Small intestine (tissue), 7 donors: ENCODE measurements at regions not wholly inside any gene's neighbourhood (a gene's known extent, or its start where the extent isn't known, plus 50 kb on each side); places are given as distances from the start of the nearest gene placed in this dataset.

Source experiments
- DNase-seq, 2 donors: peaks; one replicate each; pipeline versions ENCODE4 v3.0.0 to v3.0.0-alpha.2; 2013
- FAIRE-seq: peaks from 2 replicates; lab custom pipeline; 2012; peaks lifted over from hg19 to GRCh38; lab: Jason Lieb, UNC
- H3K27ac ChIP-seq, 3 donors: one replicate each; pipeline ENCODE4 v1.5.1; 2013; ENCODE audit warnings: low read length in 2 of 3, mild to moderate bottlenecking in 2 of 3, control low read depth in 1 of 3, inconsistent platforms in 1 of 3, low read depth in 1 of 3, moderate library complexity in 1 of 3
- H3K27me3 ChIP-seq, 3 donors: one replicate each; pipeline ENCODE4 v1.6.1; 2013; ENCODE audit warnings: low read length in 3 of 3, inconsistent platforms in 1 of 3; ENCODE audit not compliant: control insufficient read depth in 3 of 3, insufficient read depth in 3 of 3
- H3K36me3 ChIP-seq, 3 donors: one replicate each; pipeline ENCODE4 v1.6.1; 2013; ENCODE audit warnings: low read length in 3 of 3, inconsistent platforms in 1 of 3, low read depth in 1 of 3, mild to moderate bottlenecking in 1 of 3, moderate library complexity in 1 of 3; ENCODE audit not compliant: control insufficient read depth in 3 of 3, insufficient read depth in 2 of 3
- H3K4me1 ChIP-seq, 3 donors: one replicate each; pipeline ENCODE4 v1.6.1; 2013; ENCODE audit warnings: low read length in 2 of 3, inconsistent platforms in 1 of 3, low read depth in 1 of 3, mild to moderate bottlenecking in 1 of 3, moderate library complexity in 1 of 3; ENCODE audit not compliant: control insufficient read depth in 3 of 3, insufficient read depth in 2 of 3
- H3K4me3 ChIP-seq, 3 donors: one replicate each; pipeline ENCODE4 v1.5.1; 2013; ENCODE audit warnings: low read length in 3 of 3, control low read depth in 1 of 3, inconsistent platforms in 1 of 3, low read depth in 1 of 3, mild to moderate bottlenecking in 1 of 3, moderate library complexity in 1 of 3
- H3K9me3 ChIP-seq, 2 donors: one replicate each; pipeline ENCODE4 v1.6.1; 2013; ENCODE audit warnings: low read depth in 1 of 2, low read length in 1 of 2; ENCODE audit not compliant: control insufficient read depth in 2 of 2, insufficient read depth in 1 of 2
- WGBS, 3 donors: extraction: QIAGEN DNeasy Blood & Tissue Kit; methylation state at CpG; one replicate each; pipeline ENCODE4 v1.1.7; 2013; 5-methylcytosine and 5-hydroxymethylcytosine counted together
- donor health status: healthy with polysubstance abuse.
- donor health status: control.
- donor health status: control.
- donor health status: Bipolar disorder and iron deficiency.
- donor health status: healthy.

- 63 to 73% (median 73%) methylated on average over 3 of the region's 3 CpGs for WGBS, 3 donors
- H3K36me3 ChIP-seq, result no peaks in the 10 kb centered on the region
These were observed 105.8 kb upstream of the TWIST2 start for GRCh38 chr2:238742066-238742465.

GRCh38 chr2:238742664-238743063 is 105.2 kb upstream of the TWIST2 start:
- 75 to 85% (median 75%) methylated on average over 8 of the region's 8 CpGs for WGBS, 3 donors
- no peak for FAIRE-seq
- DNase-seq, result no peak
- H3K36me3 ChIP-seq, result no peaks in the 10 kb centered on the region
- H3K27me3 ChIP-seq, result peaks cover 0 to 1% (median 0%) of the 10 kb centered on the region in 3 donors
- H3K9me3 ChIP-seq, result no peaks in the 10 kb centered on the region
- H3K4me3 ChIP-seq, result no peak overlapping the region
- no peaks in the 10 kb centered on the region for H3K4me1 ChIP-seq
- H3K27ac ChIP-seq, result no peak overlapping the region

More at GRCh38 chr2:238742066-238742465, 105.8 kb upstream of the TWIST2 start:
- no peak overlapping the region for H3K27ac ChIP-seq
- DNase-seq (no peak), FAIRE-seq (no peak)
- peaks cover 0 to 1% (median 0%) of the 10 kb centered on the region in 3 donors for H3K27me3 ChIP-seq
- no peaks in the 10 kb centered on the region for H3K4me1 ChIP-seq
- H3K9me3 ChIP-seq, result no peaks in the 10 kb centered on the region
- H3K4me3 ChIP-seq, result no peak overlapping the region

- no peaks in the 10 kb centered on the region for H3K36me3 ChIP-seq
- H3K4me1 ChIP-seq, result no peaks in the 10 kb centered on the region
- H3K9me3 ChIP-seq, result no peaks in the 10 kb centered on the region
- no peak overlapping the region for H3K4me3 ChIP-seq
- DNase-seq (no peak), FAIRE-seq (no peak)
- H3K27ac ChIP-seq, result no peak overlapping the region
- 40 to 51% (median 42%) methylated on average over 21 of the region's 21 CpGs for WGBS, 3 donors
- H3K27me3 ChIP-seq, result peaks cover 0 to 1% (median 0%) of the 10 kb centered on the region in 3 donors
These were observed 104.4 kb upstream of the TWIST2 start for GRCh38 chr2:238743243-238744065.

- peaks cover 0 to 3% of the 10 kb centered on the region in 2 donors for H3K9me3 ChIP-seq
- FAIRE-seq (no peak), DNase-seq (no peak)
- WGBS, 3 donors, result 84 to 88% (median 88%) methylated on average over 13 of the region's 13 CpGs
- no peaks in the 10 kb centered on the region for H3K4me1 ChIP-seq
- H3K27ac ChIP-seq, result no peak overlapping the region
- H3K27me3 ChIP-seq, result peaks cover 0 to 1% (median 0%) of the 10 kb centered on the region in 3 donors
- H3K4me3 ChIP-seq, result no peak overlapping the region
- no peaks in the 10 kb centered on the region for H3K36me3 ChIP-seq
These were observed 102.9 kb upstream of the TWIST2 start for GRCh38 chr2:238744951-238745350.

- FAIRE-seq, result no peak
- no peak overlapping the region for H3K27ac ChIP-seq
- H3K36me3 ChIP-seq, result no peaks in the 10 kb centered on the region
- no peak for DNase-seq
- H3K9me3 ChIP-seq, result peaks cover 0 to 4% of the 10 kb centered on the region in 2 donors
- H3K4me3 ChIP-seq, result no peak overlapping the region
- WGBS, 3 donors, result 76 to 83% (median 83%) methylated on average over 4 to 5 of the region's 5 CpGs
- no peaks in the 10 kb centered on the region for H3K4me1 ChIP-seq
- no peaks in the 10 kb centered on the region for H3K27me3 ChIP-seq
These were observed 101.9 kb upstream of the TWIST2 start for GRCh38 chr2:238745997-238746396.

- Histone ChIP-seq H3K9me3 (peaks cover 0 to 4% of the 10 kb centered on the region in 2 donors), H3K27me3 (no peaks in the 10 kb centered on the region), H3K27ac (no peak overlapping the region), H3K36me3 (no peaks in the 10 kb centered on the region), H3K4me3 (no peak overlapping the region), H3K4me1 (no peaks in the 10 kb centered on the region)
- FAIRE-seq (no peak), DNase-seq (no peak)
- 69 to 80% (median 71%) methylated on average over 18 of the region's 18 CpGs for WGBS, 3 donors
These were observed 100.8 kb upstream of the TWIST2 start for GRCh38 chr2:238747114-238747513.

- Histone ChIP-seq H3K4me1 (no peaks in the 10 kb centered on the region), H3K36me3 (no peaks in the 10 kb centered on the region), H3K27me3 (no peaks in the 10 kb centered on the region), H3K9me3 (peaks cover 0 to 4% of the 10 kb centered on the region in 2 donors), H3K27ac (no peak overlapping the region), H3K4me3 (no peak overlapping the region)
- 79 to 94% (median 92%) methylated on average over 3 of the region's 3 CpGs for WGBS, 3 donors
- FAIRE-seq (no peak), DNase-seq (no peak)
These were observed 100.3 kb upstream of the TWIST2 start for GRCh38 chr2:238747557-238747956.

- H3K4me1 ChIP-seq, result no peaks in the 10 kb centered on the region
- no peaks in the 10 kb centered on the region for H3K36me3 ChIP-seq
- no peak overlapping the region for H3K4me3 ChIP-seq
- 88 to 95% (median 92%) methylated on average over 3 of the region's 3 CpGs for WGBS, 3 donors
- peaks cover 0 to 4% of the 10 kb centered on the region in 2 donors for H3K9me3 ChIP-seq
- no peaks in the 10 kb centered on the region for H3K27me3 ChIP-seq
- FAIRE-seq (no peak), DNase-seq (no peak)
- no peak overlapping the region for H3K27ac ChIP-seq
These were observed 97.5 kb upstream of the TWIST2 start for GRCh38 chr2:238750212-238750904.
